Fibroblast of mammary gland (primary cell): ENCODE measurements at regions not wholly inside any gene's neighbourhood (a gene's known extent, or its start where the extent isn't known, plus 50 kb on each side); places are given as distances from the start of the nearest gene placed in this dataset.

Experiments
- DNase-seq: peaks from one replicate; pipeline ENCODE4 v3.0.0-alpha.2; 2010; ENCODE audit warnings: low read depth
- H3K4me3 ChIP-seq: 2 replicates; pipeline ENCODE4 v1.5.1; 2011; ENCODE audit warnings: low read depth, mild to moderate bottlenecking, low read length, moderate library complexity; ENCODE audit not compliant: control insufficient read depth
- TF ChIP-seq, protein P1 (sequence below): conservative IDR thresholded peaks from 2 replicates; pipeline ENCODE4 v1.5.1; 2011; ENCODE audit warnings: low read depth, low read length, inconsistent platforms; ENCODE audit not compliant: control insufficient read depth, insufficient read depth

DNA sequence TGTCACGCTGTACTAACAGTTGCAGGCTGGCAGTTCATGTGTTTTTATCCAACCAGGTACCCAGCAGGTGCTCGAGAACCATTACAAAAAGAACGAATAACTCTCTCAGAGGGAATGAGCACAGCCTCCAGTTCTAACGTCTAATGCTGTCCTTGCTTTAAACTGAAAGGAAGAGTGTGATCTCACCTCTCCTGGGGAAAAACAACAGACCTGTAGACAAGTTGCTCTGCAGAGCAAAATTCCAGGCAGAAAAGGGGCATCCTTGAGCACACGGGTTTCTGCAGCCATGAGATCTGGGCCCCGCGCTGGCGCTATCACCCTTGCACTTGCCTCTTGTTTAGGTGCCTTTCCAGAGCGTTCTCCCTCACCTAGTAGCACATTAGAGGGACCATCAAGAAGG, 92.5 kb upstream of the DNAH5 start:
- no peak overlapping the region for H3K4me3 ChIP-seq
- DNase-seq = peak; percentile 36
- TF ChIP-seq, protein P1, sequence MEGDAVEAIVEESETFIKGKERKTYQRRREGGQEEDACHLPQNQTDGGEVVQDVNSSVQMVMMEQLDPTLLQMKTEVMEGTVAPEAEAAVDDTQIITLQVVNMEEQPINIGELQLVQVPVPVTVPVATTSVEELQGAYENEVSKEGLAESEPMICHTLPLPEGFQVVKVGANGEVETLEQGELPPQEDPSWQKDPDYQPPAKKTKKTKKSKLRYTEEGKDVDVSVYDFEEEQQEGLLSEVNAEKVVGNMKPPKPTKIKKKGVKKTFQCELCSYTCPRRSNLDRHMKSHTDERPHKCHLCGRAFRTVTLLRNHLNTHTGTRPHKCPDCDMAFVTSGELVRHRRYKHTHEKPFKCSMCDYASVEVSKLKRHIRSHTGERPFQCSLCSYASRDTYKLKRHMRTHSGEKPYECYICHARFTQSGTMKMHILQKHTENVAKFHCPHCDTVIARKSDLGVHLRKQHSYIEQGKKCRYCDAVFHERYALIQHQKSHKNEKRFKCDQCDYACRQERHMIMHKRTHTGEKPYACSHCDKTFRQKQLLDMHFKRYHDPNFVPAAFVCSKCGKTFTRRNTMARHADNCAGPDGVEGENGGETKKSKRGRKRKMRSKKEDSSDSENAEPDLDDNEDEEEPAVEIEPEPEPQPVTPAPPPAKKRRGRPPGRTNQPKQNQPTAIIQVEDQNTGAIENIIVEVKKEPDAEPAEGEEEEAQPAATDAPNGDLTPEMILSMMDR = no peak

DNA sequence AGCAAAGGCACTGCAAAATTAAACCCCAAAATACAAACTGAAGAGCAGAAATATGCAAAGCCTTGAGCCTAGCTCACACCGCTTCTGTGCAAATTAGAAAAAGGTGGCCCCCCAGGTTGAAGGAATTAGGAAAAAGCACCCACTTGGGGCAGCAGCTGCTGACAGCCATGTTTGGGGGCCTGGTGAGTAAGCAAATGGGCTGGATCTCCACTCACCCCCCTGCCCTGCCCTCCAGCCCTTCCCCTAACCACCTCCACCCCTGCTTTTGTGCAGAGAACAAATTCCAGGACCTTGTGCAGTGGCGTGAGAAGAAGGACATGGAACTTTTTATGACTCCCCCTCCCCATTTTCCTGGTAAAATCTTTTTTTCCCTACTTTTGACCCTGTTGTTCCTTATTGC, 92.0 kb upstream of the DNAH5 start:
- TF ChIP-seq, protein P1 = no peak
- peak; percentile 65 for DNase-seq
- H3K4me3 ChIP-seq = no peak overlapping the region

DNA sequence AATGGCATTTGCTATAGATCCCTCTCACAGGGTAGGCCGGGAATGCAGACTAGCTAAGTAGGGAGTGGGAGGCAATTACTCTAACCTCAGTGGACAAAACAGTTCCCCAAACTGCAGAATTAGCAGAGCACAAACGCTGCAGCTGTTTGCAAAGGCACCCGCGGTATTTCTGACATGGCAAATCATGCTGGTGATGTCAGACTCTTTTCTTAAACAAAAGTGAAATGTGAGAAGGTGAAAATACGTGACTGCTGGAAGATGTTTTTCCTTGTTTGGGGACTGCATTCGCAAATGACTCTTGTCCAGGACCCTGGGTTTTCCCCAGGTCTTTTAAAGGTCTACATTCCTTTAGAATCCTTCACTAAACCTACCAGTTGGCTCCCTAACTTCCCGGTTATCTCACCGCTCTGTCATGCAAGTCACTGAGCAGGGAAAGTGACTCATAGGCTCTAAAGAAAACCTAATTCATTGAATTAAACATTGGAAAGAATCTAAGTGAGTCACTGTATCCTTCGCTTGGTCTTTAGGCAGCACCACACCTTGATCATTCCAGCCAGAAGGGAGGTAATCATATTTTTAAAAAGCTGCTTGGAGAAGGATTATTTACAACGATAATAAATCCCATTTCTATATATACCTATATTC, 91.5 kb upstream of the DNAH5 start:
- DNase-seq = peak; percentile 98
- H3K4me3 ChIP-seq = peak overlapping the region; percentile 12
- TF ChIP-seq, protein P1 = no peak

DNA sequence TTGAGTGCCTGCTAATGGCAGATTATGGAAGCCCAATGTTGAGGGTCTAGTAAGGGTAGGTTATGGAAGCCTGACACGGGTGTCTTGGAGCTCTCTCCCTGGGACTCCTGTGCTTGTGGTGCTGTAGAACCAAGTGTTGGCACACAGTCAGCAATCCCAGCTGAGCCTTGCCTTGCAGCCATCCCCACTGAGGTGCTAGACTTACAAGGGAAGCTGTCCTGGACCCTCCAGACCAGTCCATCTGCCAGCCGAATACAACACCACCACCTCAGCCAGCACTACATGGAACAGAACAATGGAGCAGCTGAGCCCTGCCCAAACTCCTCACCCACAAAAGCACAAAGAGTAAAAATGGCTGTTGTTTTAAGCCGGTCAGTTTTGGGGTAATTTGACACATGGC, 90.5 kb upstream of the DNAH5 start:
- no peak for DNase-seq
- TF ChIP-seq, protein P1 = no peak
- no peak overlapping the region for H3K4me3 ChIP-seq

DNA sequence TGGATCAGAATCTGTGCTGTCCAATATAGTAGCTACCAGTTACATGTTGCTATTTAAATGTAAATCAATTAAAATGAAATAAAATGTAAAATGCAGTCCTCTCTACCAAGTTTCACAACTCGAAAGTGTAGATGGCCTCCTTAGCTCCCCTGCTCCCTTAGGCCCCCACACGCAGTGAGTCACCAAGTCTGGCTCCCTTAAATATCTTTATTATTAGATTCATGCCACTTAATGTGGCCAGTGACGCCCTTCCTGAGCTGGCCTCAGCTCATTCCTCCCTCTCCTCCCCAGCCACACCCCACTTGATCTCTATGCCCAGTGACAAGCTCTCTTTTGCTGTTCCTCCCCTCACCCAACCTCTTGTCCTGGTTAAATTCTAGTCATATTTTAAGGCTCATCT, 88.4 kb upstream of the DNAH5 start:
- TF ChIP-seq, protein P1 = no peak
- peak; percentile 58 for DNase-seq

GRCh38 chr5:14028938-14029584, 84.6 kb upstream of the DNAH5 start:
- no peak for DNase-seq
- H3K4me3 ChIP-seq = no peak overlapping the region

More for the DNA sequence above, 88.4 kb upstream of the DNAH5 start:
- H3K4me3 ChIP-seq = no peak overlapping the region

More at GRCh38 chr5:14028938-14029584, 84.6 kb upstream of the DNAH5 start:
- TF ChIP-seq, protein P1 = no peak
